PC-9 (cell line): ENCODE measurements at regions not wholly inside any gene's neighbourhood (a gene's known extent, or its start where the extent isn't known, plus 50 kb on each side); places are given as distances from the start of the nearest gene placed in this dataset.

Experiments used
- CTCF ChIP-seq: fragments of 200-600 bp; sonication (generic); conservative IDR thresholded peaks from 2 replicates; pipeline ENCODE4 v1.6.1; 2017; ENCODE audit warnings: mixed run types, antibody characterized with exemption, mild to moderate bottlenecking, moderate library complexity
- EZH2 ChIP-seq: fragments of 200-600 bp; sonication (generic); IDR thresholded peaks from 2 replicates; pipeline ENCODE4 v1.8.0; 2017; ENCODE audit warnings: antibody characterized with exemption, low read depth

GRCh38 chr18:8883409-8883668 is 178.0 kb downstream of the MTCL1 start:
- TF ChIP-seq CTCF = no peak
- no peak for TF ChIP-seq EZH2
